H1 (cell line): ENCODE measurements at regions not wholly inside any gene's neighbourhood (a gene's known extent, or its start where the extent isn't known, plus 50 kb on each side); places are given as distances from the start of the nearest gene placed in this dataset.

Experiments
- CTCF ChIA-PET: fragments of 300-600 bp; sonication (Branson Sonifier 250); formaldehyde crosslinking; loops from one replicate; lab custom pipeline; 2021; ENCODE audit not compliant: partially characterized antibody; lab: Charles Lee
- POLR2A ChIA-PET: fragments of 300-600 bp; sonication (Branson Sonifier 250); formaldehyde crosslinking; loops from one replicate; lab custom pipeline; 2021; ENCODE audit warnings: inconsistent platforms; ENCODE audit not compliant: partially characterized antibody; lab: Charles Lee
- DNase-seq, 2 experiments: peaks; one replicate each; pipeline versions ENCODE4 v3.0.0 to v3.0.0-alpha.2; 2010 to 2022; ENCODE audit warnings: low spot score in 2 of 2, low read depth in 1 of 2, mixed read lengths in 1 of 2
- FAIRE-seq: peaks from 2 replicates; lab custom pipeline; 2011; peaks lifted over from hg19 to GRCh38; lab: Jason Lieb, UNC
- H2AFZ ChIP-seq: 2 replicates; pipeline ENCODE4 v1.8.1; 2012; ENCODE audit warnings: low read length, inconsistent platforms
- H2AK5ac ChIP-seq: 2 replicates; pipeline ENCODE4 v1.6.1; 2013; ENCODE audit warnings: low read depth, low read length
- H2BK120ac ChIP-seq: replicated peaks from 2 replicates; pipeline ENCODE3; 2013; ENCODE audit warnings: low read depth, low read length, inconsistent platforms
- H2BK12ac ChIP-seq: 2 replicates; pipeline ENCODE4 v1.6.1; 2013; ENCODE audit warnings: low read depth, low read length
- H2BK15ac ChIP-seq: 2 replicates; pipeline ENCODE4 v1.6.1; 2013; ENCODE audit warnings: low read length
- H2BK20ac ChIP-seq: 2 replicates; pipeline ENCODE4 v1.6.1; 2013; ENCODE audit warnings: low read length
- H2BK5ac ChIP-seq: 2 replicates; pipeline ENCODE4 v1.6.1; 2013; ENCODE audit warnings: low read depth, low read length
- H3K14ac ChIP-seq: 2 replicates; pipeline ENCODE4 v1.6.1; 2013; ENCODE audit warnings: inconsistent platforms; ENCODE audit not compliant: insufficient read length
- H3K18ac ChIP-seq: 2 replicates; pipeline ENCODE4 v1.6.1; 2013; ENCODE audit warnings: low read length; ENCODE audit errors: extremely low read depth
- H3K23ac ChIP-seq: 2 replicates; pipeline ENCODE4 v1.6.1; 2013; ENCODE audit warnings: inconsistent platforms; ENCODE audit not compliant: insufficient read length
- H3K23me2 ChIP-seq: 2 replicates; pipeline ENCODE4 v1.6.1; 2013; ENCODE audit warnings: low read depth, low read length
- H3K27ac ChIP-seq: 2 replicates; pipeline ENCODE4 v1.6.1; 2011; ENCODE audit warnings: low read depth, low read length, inconsistent platforms
- H3K27me3 ChIP-seq, 4 experiments: replicated peaks in 1 of 4; 1 replicate in 1 of 4; 2 replicates in 3 of 4; pipeline versions ENCODE4 v1.6.1 to v1.8.1; 2011 to 2013; ENCODE audit warnings: low read length in 3 of 4, mild to moderate bottlenecking in 3 of 4, inconsistent platforms in 2 of 4, mixed read lengths in 2 of 4, moderate library complexity in 1 of 4; ENCODE audit not compliant: control insufficient read depth in 3 of 4, insufficient read depth in 3 of 4; ENCODE audit errors: extremely low read depth in 1 of 4
- H3K36me3 ChIP-seq, 4 experiments: 2 replicates each; pipeline versions ENCODE4 v1.6.1 to v1.8.1; 2011 to 2013; ENCODE audit warnings: mild to moderate bottlenecking in 4 of 4, low read length in 3 of 4, moderate library complexity in 2 of 4, control low read depth in 1 of 4, inconsistent platforms in 1 of 4; ENCODE audit not compliant: insufficient read depth in 4 of 4, control insufficient read depth in 2 of 4
- H3K4ac ChIP-seq: replicated peaks from 2 replicates; pipeline ENCODE3; 2013; ENCODE audit warnings: low read length, low read depth, mixed read lengths, inconsistent platforms; ENCODE audit not compliant: insufficient read length
- H3K4me1 ChIP-seq, 4 experiments: replicated peaks in 1 of 4; 1 replicate in 1 of 4; 2 replicates in 3 of 4; pipeline versions ENCODE4 v1.6.1 to v1.8.1; 2011 to 2013; ENCODE audit warnings: low read length in 3 of 4, inconsistent platforms in 2 of 4, mixed read lengths in 1 of 4; ENCODE audit not compliant: insufficient read depth in 4 of 4, control insufficient read depth in 3 of 4
- H3K4me2 ChIP-seq, 2 experiments: 2 replicates each; pipeline versions ENCODE4 v1.6.1 to v1.8.1; 2011 to 2013; ENCODE audit warnings: low read depth in 2 of 2, low read length in 2 of 2, control low read depth in 1 of 2, inconsistent platforms in 1 of 2, mild to moderate bottlenecking in 1 of 2; ENCODE audit not compliant: insufficient read depth in 1 of 2
- H3K4me3 ChIP-seq, 4 experiments: fragments of 200-600, 300-600 bp in 1 of 4; sonication (generic), shearing (Covaris generic), sonication (Bioruptor Twin) in 1 of 4; 2 replicates each; pipeline versions ENCODE4 v1.5.1 to v1.8.1; 2011 to 2016; ENCODE audit warnings: low read length in 4 of 4, low read depth in 3 of 4, control low read depth in 2 of 4, inconsistent platforms in 2 of 4, mild to moderate bottlenecking in 2 of 4, mixed read lengths in 1 of 4, moderate library complexity in 1 of 4; ENCODE audit not compliant: insufficient read depth in 2 of 4; ENCODE audit errors: extremely low read depth in 1 of 4
- H3K56ac ChIP-seq: replicated peaks from 2 replicates; pipeline ENCODE3; 2013; ENCODE audit warnings: low read depth, mild to moderate bottlenecking, mixed read lengths, low read length, inconsistent platforms; ENCODE audit not compliant: insufficient read length
- H3K79me1 ChIP-seq: 2 replicates; pipeline ENCODE4 v1.6.1; 2013; ENCODE audit warnings: low read depth, low read length, control low read depth
- H3K79me2 ChIP-seq, 2 experiments: 2 replicates each; pipeline versions ENCODE4 v1.6.1 to v1.8.1; 2012 to 2013; ENCODE audit warnings: low read length in 2 of 2, mild to moderate bottlenecking in 2 of 2, inconsistent platforms in 1 of 2; ENCODE audit not compliant: insufficient read depth in 2 of 2, control insufficient read depth in 1 of 2
- H3K9ac ChIP-seq, 4 experiments: replicated peaks in 1 of 4; 1 replicate in 1 of 4; 2 replicates in 3 of 4; pipeline versions ENCODE4 v1.6.1 to v1.8.1; 2011 to 2013; ENCODE audit warnings: low read depth in 3 of 4, low read length in 3 of 4, control low read depth in 2 of 4, mild to moderate bottlenecking in 2 of 4, moderate library complexity in 2 of 4, inconsistent platforms in 1 of 4; ENCODE audit errors: extremely low read depth in 1 of 4
- H3K9me3 ChIP-seq, 2 experiments: 2 replicates each; pipeline versions ENCODE4 v1.6.1 to v1.8.1; 2012 to 2013; ENCODE audit warnings: mild to moderate bottlenecking in 2 of 2, moderate library complexity in 2 of 2, control low read depth in 1 of 2, inconsistent platforms in 1 of 2, low read depth in 1 of 2, low read length in 1 of 2, mixed read lengths in 1 of 2; ENCODE audit not compliant: insufficient read depth in 2 of 2
- H4K20me1 ChIP-seq, 2 experiments: replicated peaks in 1 of 2; 2 replicates each; pipeline versions ENCODE3 to v1.8.1; 2011 to 2013; ENCODE audit warnings: inconsistent platforms in 2 of 2, low read length in 2 of 2, mild to moderate bottlenecking in 1 of 2; ENCODE audit not compliant: insufficient read depth in 2 of 2, control insufficient read depth in 1 of 2
- H4K5ac ChIP-seq: 2 replicates; pipeline ENCODE4 v1.6.1; 2013; ENCODE audit warnings: low read length, low read depth, mixed read lengths, inconsistent platforms; ENCODE audit not compliant: insufficient read length
- H4K8ac ChIP-seq: 2 replicates; pipeline ENCODE4 v1.8.0; 2013; ENCODE audit warnings: mild to moderate bottlenecking, moderate library complexity, low read length, inconsistent platforms; ENCODE audit not compliant: insufficient read depth; ENCODE audit errors: extremely low read depth
- H4K91ac ChIP-seq: replicated peaks from 2 replicates; pipeline ENCODE3; 2013; ENCODE audit warnings: low read length, mixed read lengths, inconsistent platforms; ENCODE audit not compliant: insufficient read length
- RAD21 ChIP-seq, 2 experiments: IDR thresholded peaks in 1 of 2; conservative IDR thresholded peaks in 1 of 2; 2 replicates each; pipeline ENCODE4 v1.6.1; 2011; ENCODE audit warnings: low read depth in 2 of 2, low read length in 2 of 2, improper control_type of control experiment in 1 of 2, inconsistent platforms in 1 of 2, mild to moderate bottlenecking in 1 of 2, moderate library complexity in 1 of 2
- SP2 ChIP-seq: IDR thresholded peaks from 2 replicates; pipeline ENCODE4 v1.6.1; 2012; ENCODE audit warnings: mild to moderate bottlenecking, low read length, inconsistent platforms
- SUZ12 ChIP-seq: fragments of 200-600 bp; sonication (generic); IDR thresholded peaks from 2 replicates; pipeline ENCODE4 v1.6.1; 2012; ENCODE audit warnings: mild to moderate bottlenecking, inconsistent platforms, low read length, moderate library complexity, mixed read lengths
- WGBS, 2 experiments: shearing (Covaris generic) in 1 of 2; methylation state at CpG; one replicate each; pipeline versions ENCODE4 v1.1.6 to v1.1.7; 2013 to 2015; ENCODE audit warnings: low lambda C conversion rate in 2 of 2, mixed read lengths in 2 of 2, inconsistent platforms in 1 of 2, low coverage in 1 of 2, missing lambda C conversion rate in 1 of 2; ENCODE audit not compliant: insufficient replicate concordance in 2 of 2, insufficient coverage in 1 of 2, insufficient read length in 1 of 2; ENCODE audit errors: extremely low coverage in 1 of 2, missing lambda C conversion rate in 1 of 2; 5-methylcytosine and 5-hydroxymethylcytosine counted together

DNA sequence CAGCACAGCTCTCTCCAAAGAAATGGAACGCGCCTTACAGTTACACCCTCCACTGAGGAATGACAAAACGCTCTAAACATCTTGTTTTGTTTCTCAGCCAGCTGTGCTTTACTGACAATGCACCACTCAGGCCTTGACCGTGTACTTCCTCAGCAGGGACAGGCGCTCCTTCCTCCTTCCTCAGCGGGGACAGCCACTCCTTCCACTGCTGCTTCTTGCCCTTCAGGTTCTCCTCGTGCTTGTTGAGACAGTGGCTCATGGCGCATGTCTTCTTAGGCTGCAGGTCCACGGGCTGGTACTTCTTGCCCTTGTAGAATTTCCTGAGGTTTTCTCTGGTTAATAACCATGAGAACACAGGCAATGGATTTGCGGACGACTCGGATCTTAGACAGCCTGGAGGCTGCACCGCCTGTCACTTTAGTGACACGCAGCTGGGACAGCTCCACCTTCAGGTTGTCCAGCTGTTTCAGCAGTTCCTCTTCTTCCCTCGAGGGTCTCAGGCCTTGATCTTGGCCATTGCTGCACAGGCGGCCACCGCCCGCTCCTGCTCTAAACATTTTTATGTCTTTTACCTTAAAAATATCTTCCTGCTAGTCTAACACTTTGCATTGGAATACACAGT, 613.8 kb downstream of the BRD1 start:
- no peak overlapping the region for H4K8ac ChIP-seq
- H3K56ac ChIP-seq, result no peak overlapping the region
- H3K4me3 ChIP-seq, result no peak overlapping the region
- no peak overlapping the region for H2BK15ac ChIP-seq
- ChIA-PET POLR2A (no interaction called here), CTCF (interaction anchor here (1.1 to 1.3 kb wide), 2 partner anchors 17 to 84 kb away, joined by 3 read pairs; no protein-coding TSS in a partner anchor)
- no peaks in the 10 kb centered on the region for H3K36me3 ChIP-seq
- no peak overlapping the region for H3K23ac ChIP-seq
- no peak overlapping the region for H3K14ac ChIP-seq
- H3K18ac ChIP-seq, result no peak overlapping the region
- DNase-seq (peak in 1 of 2 experiments; percentile 32), FAIRE-seq (no peak)
- no peak overlapping the region for H3K4ac ChIP-seq
- H2BK120ac ChIP-seq, result no peak overlapping the region
- H2BK20ac ChIP-seq, result no peak overlapping the region
- 87% methylated on average over 17 of the region's 18 CpGs; no CpG with 5 or more reads in 1 of the 2 experiments for WGBS, 2 experiments
- no peaks in the 10 kb centered on the region for H3K79me1 ChIP-seq
- no peak for TF ChIP-seq SP2
- TF ChIP-seq SUZ12, result no peak
- TF ChIP-seq RAD21 (IDR thresholded peaks at IDR 0.05 in 1 of 2, conservative IDR thresholded peaks at IDR 0.05 in 1 of 2; ENCODE audit: low read depth in 2 of 2, low read length in 2 of 2), result peak in 1 of 2 experiments; percentile 6; a peak in 1 of 4 replicates
- no peaks in the 10 kb centered on the region for H4K20me1 ChIP-seq
- no peak overlapping the region for H2AK5ac ChIP-seq
- peaks cover 3 to 8% of the 10 kb centered on the region in 2 experiments; a peak in 2 of 4 replicates for H3K9me3 ChIP-seq
- H4K91ac ChIP-seq, result no peak overlapping the region
- H3K9ac ChIP-seq, result no peak overlapping the region
- no peak overlapping the region for H2AFZ ChIP-seq
- no peak overlapping the region for H2BK5ac ChIP-seq
- H3K79me2 ChIP-seq, result no peaks in the 10 kb centered on the region
- H2BK12ac ChIP-seq, result no peak overlapping the region
- H3K27me3 ChIP-seq, result no peaks in the 10 kb centered on the region
- H3K4me2 ChIP-seq, result no peak overlapping the region
- H3K4me1 ChIP-seq, result no peaks in the 10 kb centered on the region
- H3K23me2 ChIP-seq, result no peaks in the 10 kb centered on the region
- H3K27ac ChIP-seq, result no peak overlapping the region
- no peak overlapping the region for H4K5ac ChIP-seq
